OCI-LY7 (cell line): ENCODE measurements at regions not wholly inside any gene's neighbourhood (a gene's known extent, or its start where the extent isn't known, plus 50 kb on each side); places are given as distances from the start of the nearest gene placed in this dataset.

Source experiments
- BruUV-seq: library from RNA; stranded (reverse); fragments of 400-500 nt; replicated peaks from 2 replicates; lab custom pipeline; 2021; lab: Mats Ljungman, UMichigan
- CTCF ChIA-PET: fragments of 300-600 bp; sonication (Branson Sonifier 250); formaldehyde crosslinking; loops from one replicate; lab custom pipeline; 2022; ENCODE audit warnings: antibody characterized with exemption; ENCODE audit not compliant: unreplicated experiment; lab: Charles Lee
- POLR2A ChIA-PET: fragments of 300-600 bp; sonication (Branson Sonifier 250); formaldehyde crosslinking; loops from one replicate; lab custom pipeline; 2022; ENCODE audit warnings: antibody characterized with exemption; lab: Charles Lee
- DNase-seq: peaks from one replicate; pipeline ENCODE4 v3.0.0-alpha.2; 2015; ENCODE audit warnings: low spot score
- H2AFZ ChIP-seq: fragments of 200-600 bp; sonication (generic), shearing (Covaris generic); 2 replicates; pipeline ENCODE4 v1.6.1; 2014; ENCODE audit warnings: mild to moderate bottlenecking, antibody characterized with exemption, low read length, moderate library complexity
- H3K27ac ChIP-seq: fragments of 200-600 bp; sonication (generic); 2 replicates; pipeline ENCODE4 v1.5.1; 2014; ENCODE audit warnings: mixed run types, low read depth, mild to moderate bottlenecking, moderate library complexity, low read length, inconsistent platforms; ENCODE audit not compliant: poor library complexity, severe bottlenecking
- H3K36me3 ChIP-seq: fragments of 200-600 bp; sonication (generic); 2 replicates; pipeline ENCODE4 v1.6.1; 2014; ENCODE audit warnings: mild to moderate bottlenecking, antibody characterized with exemption, low read length, moderate library complexity, mixed read lengths; ENCODE audit not compliant: insufficient read depth
- H3K4me1 ChIP-seq: fragments of 200-600 bp; sonication (generic); 2 replicates; pipeline ENCODE4 v1.5.1; 2014; ENCODE audit warnings: mild to moderate bottlenecking, low read length; ENCODE audit not compliant: insufficient read depth, poor library complexity, severe bottlenecking
- H3K4me2 ChIP-seq: fragments of 200-600 bp; sonication (generic); 2 replicates; pipeline ENCODE4 v1.6.1; 2014; ENCODE audit warnings: mild to moderate bottlenecking, low read length
- H3K4me3 ChIP-seq: fragments of 200-600 bp; sonication (generic); 2 replicates; pipeline ENCODE4 v1.5.1; 2014; ENCODE audit warnings: mild to moderate bottlenecking, low read depth, low read length; ENCODE audit not compliant: poor library complexity, severe bottlenecking
- H3K79me2 ChIP-seq: fragments of 200-600 bp; sonication (generic); 2 replicates; pipeline ENCODE4 v1.6.1; 2016; ENCODE audit warnings: low read depth, mild to moderate bottlenecking, low read length, moderate library complexity, mixed read lengths; ENCODE audit not compliant: insufficient read depth
- H3K9me2 ChIP-seq: fragments of 200-600 bp; sonication (generic); 2 replicates; pipeline ENCODE4 v1.6.1; 2016; ENCODE audit warnings: mild to moderate bottlenecking, low read length, mixed read lengths; ENCODE audit not compliant: insufficient read depth
- H3K9me3 ChIP-seq: fragments of 200-600 bp; sonication (generic); 2 replicates; pipeline ENCODE4 v1.6.1; 2014; ENCODE audit warnings: mild to moderate bottlenecking, mixed run types, low read length, mixed read lengths
- H4K20me1 ChIP-seq: fragments of 200-600 bp; sonication (generic); 2 replicates; pipeline ENCODE4 v1.6.1; 2014; ENCODE audit warnings: mild to moderate bottlenecking, antibody characterized with exemption, low read length, moderate library complexity, mixed read lengths; ENCODE audit not compliant: insufficient read depth
- CTCF ChIP-seq: fragments of 200-600 bp; sonication (generic); conservative IDR thresholded peaks from 2 replicates; pipeline ENCODE4 v1.5.1; 2014; ENCODE audit warnings: mild to moderate bottlenecking, antibody characterized with exemption, low read length, moderate library complexity, mixed read lengths
- EZH2phosphoT487 ChIP-seq: fragments of 200-600 bp; sonication (generic); IDR thresholded peaks from 2 replicates; pipeline ENCODE4 v1.6.1; 2018; ENCODE audit warnings: low read depth, borderline replicate concordance, mild to moderate bottlenecking, mixed run types, antibody characterized with exemption, low read length, moderate library complexity, mixed read lengths
- intact Hi-C: fragments of 100-400 bp; cut with micrococcal nuclease; formaldehyde crosslinking; loops from one replicate; pipeline ENCODE4 v1.10.0; 2022; ENCODE audit not compliant: unreplicated experiment

GRCh38 chr4:169332583-169332982, 61.8 kb upstream of the SH3RF1 start:
- DNase-seq = no peak
- no peaks in the 10 kb centered on the region for H3K36me3 ChIP-seq
- H3K4me1 ChIP-seq = no peaks in the 10 kb centered on the region
- H3K4me3 ChIP-seq = no peak overlapping the region
- ChIA-PET CTCF (no interaction called here), POLR2A (interaction anchor here (0.7 kb wide), 1 partner anchor 505 kb away, joined by 3 read pairs; no protein-coding TSS in a partner anchor)
- H3K79me2 ChIP-seq = no peaks in the 10 kb centered on the region
- H3K9me2 ChIP-seq = no peaks in the 10 kb centered on the region
- no peak overlapping the region for H3K27ac ChIP-seq
- intact Hi-C loops = no loop called here
- no TSS peak for BruUV-seq
- no peaks in the 10 kb centered on the region for H3K9me3 ChIP-seq
- H3K4me2 ChIP-seq = no peak overlapping the region
- H4K20me1 ChIP-seq = no peaks in the 10 kb centered on the region
- TF ChIP-seq CTCF (no peak), EZH2phosphoT487 (no peak)
- H2AFZ ChIP-seq = no peak overlapping the region

- H4K20me1 ChIP-seq = no peaks in the 10 kb centered on the region
- ChIA-PET CTCF (no interaction called here), POLR2A (no interaction called here)
- H3K27ac ChIP-seq = no peak overlapping the region
- no peak for DNase-seq
- H3K4me3 ChIP-seq = no peak overlapping the region
- H3K9me2 ChIP-seq = no peaks in the 10 kb centered on the region
- no peak overlapping the region for H2AFZ ChIP-seq
- intact Hi-C loops = no loop called here
- no peaks in the 10 kb centered on the region for H3K79me2 ChIP-seq
- no TSS peak for BruUV-seq
- H3K4me1 ChIP-seq = no peaks in the 10 kb centered on the region
- H3K36me3 ChIP-seq = no peaks in the 10 kb centered on the region
- H3K4me2 ChIP-seq = no peak overlapping the region
- H3K9me3 ChIP-seq = no peaks in the 10 kb centered on the region
- TF ChIP-seq EZH2phosphoT487 = no peak
- TF ChIP-seq CTCF = no peak
Observed at GRCh38 chr4:169330811-169331210, 60.1 kb upstream of the SH3RF1 start.

- intact Hi-C loops = no loop called here
- H3K4me1 ChIP-seq = no peaks in the 10 kb centered on the region
- no peaks in the 10 kb centered on the region for H3K36me3 ChIP-seq
- no peaks in the 10 kb centered on the region for H4K20me1 ChIP-seq
- no peaks in the 10 kb centered on the region for H3K79me2 ChIP-seq
- DNase-seq = no peak
- no peak overlapping the region for H2AFZ ChIP-seq
- no TSS peak for BruUV-seq
- no peaks in the 10 kb centered on the region for H3K9me2 ChIP-seq
- H3K4me3 ChIP-seq = no peak overlapping the region
- POLR2A ChIA-PET = interaction anchor here (0.7 kb wide), 2 partner anchors 10 to 1226 kb away, joined by 5 to 6 read pairs; no protein-coding TSS in a partner anchor
- CTCF ChIA-PET = no interaction called here
- TF ChIP-seq EZH2phosphoT487 (no peak), CTCF (no peak)
- no peaks in the 10 kb centered on the region for H3K9me3 ChIP-seq
- no peak overlapping the region for H3K27ac ChIP-seq
- no peak overlapping the region for H3K4me2 ChIP-seq
Observed at GRCh38 chr4:169330095-169330494, 59.3 kb upstream of the SH3RF1 start.
